Panc1 (cell line): ENCODE measurements at regions not wholly inside any gene's neighbourhood (a gene's known extent, or its start where the extent isn't known, plus 50 kb on each side); places are given as distances from the start of the nearest gene placed in this dataset.

Experiments used
- CTCF ChIP-seq: fragments of 450-650 bp; IDR thresholded peaks from 2 replicates; pipeline ENCODE4 v1.5.1; 2017; ENCODE audit warnings: mild to moderate bottlenecking
- POLR2AphosphoS5 ChIP-seq: IDR thresholded peaks from 2 replicates; pipeline ENCODE4 v1.6.1; 2012; ENCODE audit warnings: mild to moderate bottlenecking, low read depth, low read length, moderate library complexity
- TCF7L2 ChIP-seq: IDR thresholded peaks from 2 replicates; pipeline ENCODE4 v1.6.1; 2011; ENCODE audit warnings: mild to moderate bottlenecking, low read depth, low read length, inconsistent platforms

GRCh38 chr6:6795393-6795792 lies 206.9 kb downstream of the LY86 start:
- no peak for TF ChIP-seq CTCF
- no peak for TF ChIP-seq POLR2AphosphoS5
- no peak for TF ChIP-seq TCF7L2
